ENCODE measurements at regions not wholly inside any gene's neighbourhood (a gene's known extent, or its start where the extent isn't known, plus 50 kb on each side); places are given as distances from the start of the nearest gene placed in this dataset.

DNA sequence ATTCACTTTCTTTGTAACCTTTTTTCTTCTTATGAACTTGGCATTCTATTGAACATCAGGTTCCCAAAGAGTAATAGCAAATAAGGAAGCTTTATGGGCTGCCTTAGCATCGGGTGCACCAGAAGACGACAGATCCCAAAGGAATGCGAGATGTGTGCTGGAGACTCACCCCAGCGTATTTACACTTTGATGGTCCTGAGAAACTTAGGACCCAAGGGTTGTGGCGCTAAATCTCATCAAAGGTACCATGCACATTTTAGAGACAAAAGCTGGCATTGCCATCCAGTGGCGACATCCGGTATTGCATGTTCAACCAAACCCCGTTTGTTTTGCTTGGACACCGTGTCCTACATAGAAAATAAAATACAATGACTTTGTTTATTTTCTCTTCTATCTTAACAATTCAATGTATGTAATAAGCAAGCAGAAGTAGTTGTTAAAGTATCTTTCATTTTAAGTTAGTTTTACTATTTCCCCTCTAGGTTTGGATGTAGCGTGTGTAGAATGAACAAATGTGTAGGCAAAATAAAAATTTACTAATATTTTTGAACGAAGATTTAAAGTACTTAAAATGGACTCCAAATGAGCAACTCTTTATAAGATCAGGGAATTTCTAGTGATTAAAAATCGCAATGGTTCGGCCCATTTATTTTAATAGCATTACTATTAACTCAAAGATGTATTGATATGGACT is 1154.8 kb downstream of the GATA3 start:
- Histone ChIP-seq H3K4me3 (no peak overlapping the region), H3K9me3 (no peaks in the 10 kb centered on the region), H3K4me1 (0 out of 3 replicates have a peak, but pooled peaks cover 3% of the 10 kb centered on the region), H3K4me2 (peak overlapping the region; percentile 53), H3K27ac (no peak overlapping the region)
- POLR2A ChIA-PET = no interaction called here
- WGBS (ENCODE audit: missing lambda C conversion rate) = 9% methylated on average over 13 of the region's 13 CpGs
- ATAC-seq (peak; percentile 54 to 73; a peak in 4 of 6 replicates), DNase-seq (ENCODE audit: low read depth in 1 of 2, low spot score in 1 of 2) (peak; percentile 38 to 68), FAIRE-seq (peak; percentile 74)
- no peak for TF ChIP-seq ZFP36 (IDR thresholded peaks at IDR 0.05; ENCODE audit: borderline replicate concordance, partially characterized antibody)
- TF ChIP-seq, protein P1, sequence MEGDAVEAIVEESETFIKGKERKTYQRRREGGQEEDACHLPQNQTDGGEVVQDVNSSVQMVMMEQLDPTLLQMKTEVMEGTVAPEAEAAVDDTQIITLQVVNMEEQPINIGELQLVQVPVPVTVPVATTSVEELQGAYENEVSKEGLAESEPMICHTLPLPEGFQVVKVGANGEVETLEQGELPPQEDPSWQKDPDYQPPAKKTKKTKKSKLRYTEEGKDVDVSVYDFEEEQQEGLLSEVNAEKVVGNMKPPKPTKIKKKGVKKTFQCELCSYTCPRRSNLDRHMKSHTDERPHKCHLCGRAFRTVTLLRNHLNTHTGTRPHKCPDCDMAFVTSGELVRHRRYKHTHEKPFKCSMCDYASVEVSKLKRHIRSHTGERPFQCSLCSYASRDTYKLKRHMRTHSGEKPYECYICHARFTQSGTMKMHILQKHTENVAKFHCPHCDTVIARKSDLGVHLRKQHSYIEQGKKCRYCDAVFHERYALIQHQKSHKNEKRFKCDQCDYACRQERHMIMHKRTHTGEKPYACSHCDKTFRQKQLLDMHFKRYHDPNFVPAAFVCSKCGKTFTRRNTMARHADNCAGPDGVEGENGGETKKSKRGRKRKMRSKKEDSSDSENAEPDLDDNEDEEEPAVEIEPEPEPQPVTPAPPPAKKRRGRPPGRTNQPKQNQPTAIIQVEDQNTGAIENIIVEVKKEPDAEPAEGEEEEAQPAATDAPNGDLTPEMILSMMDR (IDR thresholded peaks at IDR 0.05) = peak; percentile 86
- peak; percentile 87 for TF ChIP-seq SMC3 (IDR thresholded peaks at IDR 0.05)
- no peak for TF ChIP-seq KDM1A (IDR thresholded peaks at IDR 0.05; ENCODE audit: low read depth)
- peak; percentile 89 to 90 for TF ChIP-seq RAD21 (conservative IDR thresholded peaks at IDR 0.05 in 1 of 2, IDR thresholded peaks at IDR 0.05 in 1 of 2)
- CTCF ChIA-PET = interaction anchor here (0.6 to 3.8 kb wide), 30 partner anchors 10 to 1688 kb away, joined by 3 to 12 read pairs (median 3); partner anchors contain the start of gene TAF3

DNA sequence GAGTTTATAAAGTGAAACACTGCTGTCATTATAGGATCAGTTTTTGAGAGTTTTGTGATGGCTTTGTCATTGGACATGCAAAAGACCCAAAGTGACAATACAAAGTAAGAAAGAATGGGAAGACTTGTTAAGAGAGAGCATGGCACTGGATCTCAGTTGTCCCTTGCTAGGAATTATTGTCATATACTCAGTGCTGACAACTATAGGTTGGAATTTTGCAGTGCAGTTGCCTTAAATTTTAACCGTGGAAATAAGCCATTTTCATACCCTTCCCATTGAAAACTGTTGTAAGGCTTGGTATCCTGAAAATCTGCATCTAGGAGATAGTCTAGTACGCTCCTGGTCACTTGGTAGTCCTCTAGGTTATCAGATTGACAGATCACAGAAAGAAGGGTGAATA is 1156.7 kb downstream of the GATA3 start:
- FAIRE-seq (no peak), ATAC-seq (peak in 1 of 2 experiments; percentile 43; a peak in 2 of 6 replicates), DNase-seq (ENCODE audit: low read depth in 1 of 2, low spot score in 1 of 2) (peak in 1 of 2 experiments; percentile 16)
- H3K4me1 ChIP-seq = 0 out of 3 replicates have a peak, but pooled peaks cover 3% of the 10 kb centered on the region
- H3K27ac ChIP-seq = no peak overlapping the region
- TF ChIP-seq RCOR1 (IDR thresholded peaks at IDR 0.05; ENCODE audit: low read depth, low read length) = no peak
- TF ChIP-seq ZC3H11A (IDR thresholded peaks at IDR 0.05) = no peak
- TF ChIP-seq, protein P1 (IDR thresholded peaks at IDR 0.05) = peak; percentile 19; the same call in 1 of the 3 replicates
- ChIA-PET CTCF (no interaction called here), POLR2A (no interaction called here)
- 19% methylated on average over 2 of the region's 2 CpGs for WGBS (ENCODE audit: missing lambda C conversion rate)
- H3K4me3 ChIP-seq = no peak overlapping the region
- no peaks in the 10 kb centered on the region for H3K9me3 ChIP-seq
- H3K4me2 ChIP-seq = no peak overlapping the region

DNA sequence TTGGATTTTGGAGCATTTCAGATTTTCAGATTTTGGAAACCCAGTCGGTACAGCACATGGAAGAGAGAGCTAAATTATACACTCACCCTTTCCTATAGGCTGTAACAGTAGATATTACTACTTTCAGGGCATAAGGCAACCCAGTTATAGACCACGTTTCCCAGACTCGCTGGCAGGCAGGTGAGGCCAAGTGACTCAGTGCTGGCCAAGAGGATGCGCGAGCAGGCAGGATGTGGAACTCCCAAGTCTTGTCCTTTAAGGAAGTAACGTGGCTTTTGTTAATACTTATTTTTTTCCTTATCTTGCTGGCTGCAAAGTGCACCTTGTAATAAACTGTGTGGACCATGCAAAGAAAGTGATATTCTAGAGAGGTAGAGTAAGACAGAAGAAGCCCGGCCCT is 1160.1 kb downstream of the GATA3 start:
- WGBS (ENCODE audit: missing lambda C conversion rate) = 27% methylated on average over 7 of the region's 7 CpGs
- CTCF ChIA-PET = interaction anchor here (1.3 kb wide), 1 partner anchor 25 kb away, joined by 3 read pairs; no protein-coding TSS in a partner anchor
- POLR2A ChIA-PET = no interaction called here
- Histone ChIP-seq H3K4me3 (no peak overlapping the region), H3K9me3 (no peaks in the 10 kb centered on the region), H3K4me1 (no peaks in the 10 kb centered on the region), H3K27ac (no peak overlapping the region), H3K4me2 (no peak overlapping the region)
- no peak for ATAC-seq
- FAIRE-seq = no peak
- TF ChIP-seq, protein P2, sequence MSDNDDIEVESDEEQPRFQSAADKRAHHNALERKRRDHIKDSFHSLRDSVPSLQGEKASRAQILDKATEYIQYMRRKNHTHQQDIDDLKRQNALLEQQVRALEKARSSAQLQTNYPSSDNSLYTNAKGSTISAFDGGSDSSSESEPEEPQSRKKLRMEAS (IDR thresholded peaks at IDR 0.05) = no peak
- TF ChIP-seq SREBF2 (IDR thresholded peaks at IDR 0.05) (no peak), EP300 (IDR thresholded peaks at IDR 0.05) (no peak), NR3C1 (IDR thresholded peaks at IDR 0.05) (no peak), ZNF302 (CRISPR knock-in tag; IDR thresholded peaks at IDR 0.05) (no peak), MYC (IDR thresholded peaks at IDR 0.05; ENCODE audit: borderline replicate concordance, low read length) (no peak), POLR2A (IDR thresholded peaks at IDR 0.05; ENCODE audit: low read length) (no peak), PHF8 (IDR thresholded peaks at IDR 0.05; ENCODE audit: borderline replicate concordance, low read depth) (no peak), FOSL2 (IDR thresholded peaks at IDR 0.05) (no peak), FOSL2 (CRISPR knock-in tag; IDR thresholded peaks at IDR 0.05) (no peak), BHLHE40 (IDR thresholded peaks at IDR 0.05; ENCODE audit: low read depth, low read length) (no peak), POLR2AphosphoS2 (conservative IDR thresholded peaks at IDR 0.05; ENCODE audit: low read length) (no peak), ESRRA (IDR thresholded peaks at IDR 0.05; ENCODE audit: borderline replicate concordance, low read length) (no peak), TFCP2L1 (CRISPR knock-in tag; IDR thresholded peaks at IDR 0.05) (no peak), RAD21 (conservative IDR thresholded peaks at IDR 0.05 in 1 of 2, IDR thresholded peaks at IDR 0.05 in 1 of 2) (no peak), MAFK (IDR thresholded peaks at IDR 0.05; ENCODE audit: partially characterized antibody) (no peak), RARB (CRISPR knock-in tag; IDR thresholded peaks at IDR 0.05) (no peak), ZC3H11A (IDR thresholded peaks at IDR 0.05) (no peak)
- TF ChIP-seq, protein P3, sequence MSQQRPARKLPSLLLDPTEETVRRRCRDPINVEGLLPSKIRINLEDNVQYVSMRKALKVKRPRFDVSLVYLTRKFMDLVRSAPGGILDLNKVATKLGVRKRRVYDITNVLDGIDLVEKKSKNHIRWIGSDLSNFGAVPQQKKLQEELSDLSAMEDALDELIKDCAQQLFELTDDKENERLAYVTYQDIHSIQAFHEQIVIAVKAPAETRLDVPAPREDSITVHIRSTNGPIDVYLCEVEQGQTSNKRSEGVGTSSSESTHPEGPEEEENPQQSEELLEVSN (IDR thresholded peaks at IDR 0.05; ENCODE audit: borderline replicate concordance, low read depth) = no peak
- TF ChIP-seq, protein P4, sequence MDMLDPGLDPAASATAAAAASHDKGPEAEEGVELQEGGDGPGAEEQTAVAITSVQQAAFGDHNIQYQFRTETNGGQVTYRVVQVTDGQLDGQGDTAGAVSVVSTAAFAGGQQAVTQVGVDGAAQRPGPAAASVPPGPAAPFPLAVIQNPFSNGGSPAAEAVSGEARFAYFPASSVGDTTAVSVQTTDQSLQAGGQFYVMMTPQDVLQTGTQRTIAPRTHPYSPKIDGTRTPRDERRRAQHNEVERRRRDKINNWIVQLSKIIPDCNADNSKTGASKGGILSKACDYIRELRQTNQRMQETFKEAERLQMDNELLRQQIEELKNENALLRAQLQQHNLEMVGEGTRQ (IDR thresholded peaks at IDR 0.05) = no peak
- TF ChIP-seq, protein P5, sequence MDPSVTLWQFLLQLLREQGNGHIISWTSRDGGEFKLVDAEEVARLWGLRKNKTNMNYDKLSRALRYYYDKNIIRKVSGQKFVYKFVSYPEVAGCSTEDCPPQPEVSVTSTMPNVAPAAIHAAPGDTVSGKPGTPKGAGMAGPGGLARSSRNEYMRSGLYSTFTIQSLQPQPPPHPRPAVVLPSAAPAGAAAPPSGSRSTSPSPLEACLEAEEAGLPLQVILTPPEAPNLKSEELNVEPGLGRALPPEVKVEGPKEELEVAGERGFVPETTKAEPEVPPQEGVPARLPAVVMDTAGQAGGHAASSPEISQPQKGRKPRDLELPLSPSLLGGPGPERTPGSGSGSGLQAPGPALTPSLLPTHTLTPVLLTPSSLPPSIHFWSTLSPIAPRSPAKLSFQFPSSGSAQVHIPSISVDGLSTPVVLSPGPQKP (IDR thresholded peaks at IDR 0.05; ENCODE audit: low read depth, low read length) = no peak
- DNase-seq (ENCODE audit: low read depth in 1 of 2, low spot score in 1 of 2) = no peak
